ENCODE measurements at regions not wholly inside any gene's neighbourhood (a gene's known extent, or its start where the extent isn't known, plus 50 kb on each side); places are given as distances from the start of the nearest gene placed in this dataset.

DNA sequence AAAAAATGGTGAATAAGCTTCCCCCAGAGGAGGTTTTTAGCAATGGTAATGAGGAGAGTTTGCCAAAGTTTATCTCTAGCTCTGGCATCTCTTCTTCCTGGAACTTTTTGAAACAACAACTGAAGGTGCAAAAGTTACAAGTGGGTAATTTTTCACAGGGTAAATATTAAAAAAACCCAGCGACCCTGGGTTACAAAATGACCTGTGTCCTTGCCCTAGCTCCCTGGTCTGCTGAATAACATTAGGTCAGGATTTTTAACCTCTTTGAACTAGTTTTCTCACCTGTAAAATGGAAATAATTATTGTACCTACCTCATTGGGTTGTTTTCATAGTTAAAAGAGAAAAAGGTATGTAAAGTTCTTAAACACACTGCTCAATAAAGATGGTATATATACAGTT is 332.4 kb upstream of the DUSP10 start:
- TF ChIP-seq, protein P1, sequence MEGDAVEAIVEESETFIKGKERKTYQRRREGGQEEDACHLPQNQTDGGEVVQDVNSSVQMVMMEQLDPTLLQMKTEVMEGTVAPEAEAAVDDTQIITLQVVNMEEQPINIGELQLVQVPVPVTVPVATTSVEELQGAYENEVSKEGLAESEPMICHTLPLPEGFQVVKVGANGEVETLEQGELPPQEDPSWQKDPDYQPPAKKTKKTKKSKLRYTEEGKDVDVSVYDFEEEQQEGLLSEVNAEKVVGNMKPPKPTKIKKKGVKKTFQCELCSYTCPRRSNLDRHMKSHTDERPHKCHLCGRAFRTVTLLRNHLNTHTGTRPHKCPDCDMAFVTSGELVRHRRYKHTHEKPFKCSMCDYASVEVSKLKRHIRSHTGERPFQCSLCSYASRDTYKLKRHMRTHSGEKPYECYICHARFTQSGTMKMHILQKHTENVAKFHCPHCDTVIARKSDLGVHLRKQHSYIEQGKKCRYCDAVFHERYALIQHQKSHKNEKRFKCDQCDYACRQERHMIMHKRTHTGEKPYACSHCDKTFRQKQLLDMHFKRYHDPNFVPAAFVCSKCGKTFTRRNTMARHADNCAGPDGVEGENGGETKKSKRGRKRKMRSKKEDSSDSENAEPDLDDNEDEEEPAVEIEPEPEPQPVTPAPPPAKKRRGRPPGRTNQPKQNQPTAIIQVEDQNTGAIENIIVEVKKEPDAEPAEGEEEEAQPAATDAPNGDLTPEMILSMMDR (IDR thresholded peaks at IDR 0.05): no peak
- TF ChIP-seq IRF2 (CRISPR knock-in tag; IDR thresholded peaks at IDR 0.05; ENCODE audit: borderline replicate concordance, low read depth): no peak
- no peak for TF ChIP-seq ETV6 (CRISPR knock-in tag; IDR thresholded peaks at IDR 0.05)
- no peak for TF ChIP-seq ZNF232 (CRISPR knock-in tag; IDR thresholded peaks at IDR 0.05)

All from WTC11 (cell line).